ENCODE measurements at regions not wholly inside any gene's neighbourhood (a gene's known extent, or its start where the extent isn't known, plus 50 kb on each side); places are given as distances from the start of the nearest gene placed in this dataset.

- Histone ChIP-seq H3K36me3 (ENCODE audit: control insufficient read depth, insufficient read depth, low read length) (no peaks in the 10 kb centered on the region), H3K4me1 (ENCODE audit: control insufficient read depth, insufficient read depth, low read length, poor library complexity, severe bottlenecking) (peaks cover 6% of the 10 kb centered on the region), H3K27ac (ENCODE audit: low read depth, low read length, severe bottlenecking) (no peak overlapping the region), H3K4me3 (ENCODE audit: extremely low read depth, insufficient read depth, low read length, poor library complexity, severe bottlenecking) (no peak overlapping the region), H3K9me3 (ENCODE audit: control insufficient read depth, low read length) (peaks cover 13% of the 10 kb centered on the region)
- 93 to 95% methylated on average over 8 to 10 of the region's 10 CpGs for WGBS, 2 experiments (ENCODE audit: insufficient coverage in 2 of 2)
Measured at GRCh38 chr16:86876499-86876898, 298.1 kb downstream of the FOXL1 start.

- H3K27ac ChIP-seq (ENCODE audit: low read depth, low read length, severe bottlenecking) = no peak overlapping the region
- H3K4me3 ChIP-seq (ENCODE audit: extremely low read depth, insufficient read depth, low read length, poor library complexity, severe bottlenecking) = no peak overlapping the region
- 93 to 96% methylated on average over 8 to 9 of the region's 10 CpGs for WGBS, 2 experiments (ENCODE audit: insufficient coverage in 2 of 2)
- H3K9me3 ChIP-seq (ENCODE audit: control insufficient read depth, low read length) = peaks cover 13% of the 10 kb centered on the region
- H3K36me3 ChIP-seq (ENCODE audit: control insufficient read depth, insufficient read depth, low read length) = no peaks in the 10 kb centered on the region
- peaks cover 6% of the 10 kb centered on the region for H3K4me1 ChIP-seq (ENCODE audit: control insufficient read depth, insufficient read depth, low read length, poor library complexity, severe bottlenecking)
Measured at GRCh38 chr16:86877108-86877507, 298.8 kb downstream of the FOXL1 start.

- no peak overlapping the region for H3K27ac ChIP-seq (ENCODE audit: low read depth, low read length, severe bottlenecking)
- 78 to 86% methylated on average over 1 of the region's 2 CpGs for WGBS, 2 experiments (ENCODE audit: insufficient coverage in 2 of 2)
- H3K4me3 ChIP-seq (ENCODE audit: extremely low read depth, insufficient read depth, low read length, poor library complexity, severe bottlenecking) = no peak overlapping the region
- peaks cover 6% of the 10 kb centered on the region for H3K4me1 ChIP-seq (ENCODE audit: control insufficient read depth, insufficient read depth, low read length, poor library complexity, severe bottlenecking)
- no peaks in the 10 kb centered on the region for H3K36me3 ChIP-seq (ENCODE audit: control insufficient read depth, insufficient read depth, low read length)
- H3K9me3 ChIP-seq (ENCODE audit: control insufficient read depth, low read length) = peaks cover 11% of the 10 kb centered on the region
Measured at GRCh38 chr16:86877835-86878234, 299.5 kb downstream of the FOXL1 start.

GRCh38 chr16:86878236-86879080 lies 300.1 kb downstream of the FOXL1 start:
- H3K4me1 ChIP-seq (ENCODE audit: control insufficient read depth, insufficient read depth, low read length, poor library complexity, severe bottlenecking) = peaks cover 6% of the 10 kb centered on the region
- H3K36me3 ChIP-seq (ENCODE audit: control insufficient read depth, insufficient read depth, low read length) = no peaks in the 10 kb centered on the region
- peaks cover 5% of the 10 kb centered on the region for H3K9me3 ChIP-seq (ENCODE audit: control insufficient read depth, low read length)
- H3K4me3 ChIP-seq (ENCODE audit: extremely low read depth, insufficient read depth, low read length, poor library complexity, severe bottlenecking) = no peak overlapping the region
- 87% methylated on average over 36 to 38 of the region's 38 CpGs for WGBS, 2 experiments (ENCODE audit: insufficient coverage in 2 of 2)
- H3K27ac ChIP-seq (ENCODE audit: low read depth, low read length, severe bottlenecking) = no peak overlapping the region

GRCh38 chr16:86879268-86879667 lies 300.9 kb downstream of the FOXL1 start:
- Histone ChIP-seq H3K4me3 (ENCODE audit: extremely low read depth, insufficient read depth, low read length, poor library complexity, severe bottlenecking) (no peak overlapping the region), H3K4me1 (ENCODE audit: control insufficient read depth, insufficient read depth, low read length, poor library complexity, severe bottlenecking) (peaks cover 13% of the 10 kb centered on the region), H3K36me3 (ENCODE audit: control insufficient read depth, insufficient read depth, low read length) (no peaks in the 10 kb centered on the region), H3K27ac (ENCODE audit: low read depth, low read length, severe bottlenecking) (no peak overlapping the region), H3K9me3 (ENCODE audit: control insufficient read depth, low read length) (no peaks in the 10 kb centered on the region)
- 93 to 97% methylated on average over 7 to 9 of the region's 11 CpGs for WGBS, 2 experiments (ENCODE audit: insufficient coverage in 2 of 2)

GRCh38 chr16:86880316-86881117 lies 302.2 kb downstream of the FOXL1 start:
- 94 to 96% methylated on average over 11 to 13 of the region's 14 CpGs for WGBS, 2 experiments (ENCODE audit: insufficient coverage in 2 of 2)
- H3K36me3 ChIP-seq (ENCODE audit: control insufficient read depth, insufficient read depth, low read length) = no peaks in the 10 kb centered on the region

GRCh38 chr16:86881118-86881510 lies 302.8 kb downstream of the FOXL1 start:
- 88 to 94% methylated on average over 9 to 10 of the region's 12 CpGs for WGBS, 2 experiments (ENCODE audit: insufficient coverage in 2 of 2)
- H3K4me1 ChIP-seq (ENCODE audit: control insufficient read depth, insufficient read depth, low read length, poor library complexity, severe bottlenecking) = peaks cover 22% of the 10 kb centered on the region

More at GRCh38 chr16:86880316-86881117, 302.2 kb downstream of the FOXL1 start:
- no peaks in the 10 kb centered on the region for H3K9me3 ChIP-seq (ENCODE audit: control insufficient read depth, low read length)
- H3K4me3 ChIP-seq (ENCODE audit: extremely low read depth, insufficient read depth, low read length, poor library complexity, severe bottlenecking) = no peak overlapping the region
- peaks cover 22% of the 10 kb centered on the region for H3K4me1 ChIP-seq (ENCODE audit: control insufficient read depth, insufficient read depth, low read length, poor library complexity, severe bottlenecking)
- H3K27ac ChIP-seq (ENCODE audit: low read depth, low read length, severe bottlenecking) = no peak overlapping the region

GRCh38 chr16:86881861-86882273 lies 303.5 kb downstream of the FOXL1 start:
- peaks cover 22% of the 10 kb centered on the region for H3K4me1 ChIP-seq (ENCODE audit: control insufficient read depth, insufficient read depth, low read length, poor library complexity, severe bottlenecking)
- 86 to 94% methylated on average over 9 to 13 of the region's 15 CpGs for WGBS, 2 experiments (ENCODE audit: insufficient coverage in 2 of 2)
- H3K27ac ChIP-seq (ENCODE audit: low read depth, low read length, severe bottlenecking) = no peak overlapping the region
- no peaks in the 10 kb centered on the region for H3K36me3 ChIP-seq (ENCODE audit: control insufficient read depth, insufficient read depth, low read length)
- no peak overlapping the region for H3K4me3 ChIP-seq (ENCODE audit: extremely low read depth, insufficient read depth, low read length, poor library complexity, severe bottlenecking)
- H3K9me3 ChIP-seq (ENCODE audit: control insufficient read depth, low read length) = no peaks in the 10 kb centered on the region

More at GRCh38 chr16:86881118-86881510, 302.8 kb downstream of the FOXL1 start:
- H3K4me3 ChIP-seq (ENCODE audit: extremely low read depth, insufficient read depth, low read length, poor library complexity, severe bottlenecking) = no peak overlapping the region
- no peak overlapping the region for H3K27ac ChIP-seq (ENCODE audit: low read depth, low read length, severe bottlenecking)
- H3K9me3 ChIP-seq (ENCODE audit: control insufficient read depth, low read length) = no peaks in the 10 kb centered on the region
- no peaks in the 10 kb centered on the region for H3K36me3 ChIP-seq (ENCODE audit: control insufficient read depth, insufficient read depth, low read length)

GRCh38 chr16:86882586-86883280 lies 304.4 kb downstream of the FOXL1 start:
- H3K4me3 ChIP-seq (ENCODE audit: extremely low read depth, insufficient read depth, low read length, poor library complexity, severe bottlenecking) = no peak overlapping the region
- H3K4me1 ChIP-seq (ENCODE audit: control insufficient read depth, insufficient read depth, low read length, poor library complexity, severe bottlenecking) = peaks cover 29% of the 10 kb centered on the region
- H3K36me3 ChIP-seq (ENCODE audit: control insufficient read depth, insufficient read depth, low read length) = no peaks in the 10 kb centered on the region
- no peaks in the 10 kb centered on the region for H3K9me3 ChIP-seq (ENCODE audit: control insufficient read depth, low read length)
- no peak overlapping the region for H3K27ac ChIP-seq (ENCODE audit: low read depth, low read length, severe bottlenecking)
- 84 to 87% methylated on average over 5 of the region's 6 CpGs for WGBS, 2 experiments (ENCODE audit: insufficient coverage in 2 of 2)

GRCh38 chr16:86883583-86884389 lies 305.4 kb downstream of the FOXL1 start:
- H3K36me3 ChIP-seq (ENCODE audit: control insufficient read depth, insufficient read depth, low read length) = no peaks in the 10 kb centered on the region
- no peak overlapping the region for H3K27ac ChIP-seq (ENCODE audit: low read depth, low read length, severe bottlenecking)
- peaks cover 32% of the 10 kb centered on the region for H3K4me1 ChIP-seq (ENCODE audit: control insufficient read depth, insufficient read depth, low read length, poor library complexity, severe bottlenecking)
- H3K9me3 ChIP-seq (ENCODE audit: control insufficient read depth, low read length) = no peaks in the 10 kb centered on the region
- no peak overlapping the region for H3K4me3 ChIP-seq (ENCODE audit: extremely low read depth, insufficient read depth, low read length, poor library complexity, severe bottlenecking)
- 50 to 59% methylated on average over 8 to 9 of the region's 14 CpGs for WGBS, 2 experiments (ENCODE audit: insufficient coverage in 2 of 2)
